HL-60 (cell line): ENCODE measurements at regions not wholly inside any gene's neighbourhood (a gene's known extent, or its start where the extent isn't known, plus 50 kb on each side); places are given as distances from the start of the nearest gene placed in this dataset.

Source experiments
- DNase-seq, 2 experiments: peaks; one replicate each; pipeline ENCODE4 v3.0.0-alpha.2; 2010 to 2020; ENCODE audit warnings: low read depth in 1 of 2, low spot score in 1 of 2
- H3K27ac ChIP-seq: fragments of 250-450 bp; sonication (Bioruptor Pico); replicated peaks from 2 replicates; pipeline ENCODE4 v1.5.1; 2020; ENCODE audit warnings: mild to moderate bottlenecking, moderate library complexity
- H3K27me3 ChIP-seq: fragments of 250-450 bp; sonication (Bioruptor Pico); 2 replicates; pipeline ENCODE4 v1.5.1; 2021; ENCODE audit warnings: mild to moderate bottlenecking, moderate library complexity; ENCODE audit not compliant: insufficient read depth, poor library complexity, severe bottlenecking
- H3K4me3 ChIP-seq: replicated peaks from 2 replicates; pipeline ENCODE4 v1.5.1; 2011; ENCODE audit warnings: mild to moderate bottlenecking, control low read depth, low read length; ENCODE audit not compliant: insufficient read depth
- GABPA ChIP-seq: IDR thresholded peaks from 2 replicates; pipeline ENCODE4 v1.6.1; 2012; ENCODE audit warnings: low read depth
- POLR2AphosphoS5 ChIP-seq: IDR thresholded peaks from 2 replicates; pipeline ENCODE4 v1.6.1; 2012; ENCODE audit warnings: low read depth
- SPI1 ChIP-seq: IDR thresholded peaks from 2 replicates; pipeline ENCODE4 v1.6.1; 2012; ENCODE audit warnings: low read depth, mild to moderate bottlenecking, borderline replicate concordance
- TF ChIP-seq, protein P1 (sequence below): IDR thresholded peaks from one replicate; pipeline ENCODE4 v1.5.1; 2011; ENCODE audit warnings: low read length, control low read depth, inconsistent platforms; ENCODE audit not compliant: insufficient read depth
- TF ChIP-seq, protein P2 (sequence below): IDR thresholded peaks from 2 replicates; pipeline ENCODE4 v1.6.1; 2012; ENCODE audit warnings: low read depth; ENCODE audit not compliant: insufficient replicate concordance

DNA sequence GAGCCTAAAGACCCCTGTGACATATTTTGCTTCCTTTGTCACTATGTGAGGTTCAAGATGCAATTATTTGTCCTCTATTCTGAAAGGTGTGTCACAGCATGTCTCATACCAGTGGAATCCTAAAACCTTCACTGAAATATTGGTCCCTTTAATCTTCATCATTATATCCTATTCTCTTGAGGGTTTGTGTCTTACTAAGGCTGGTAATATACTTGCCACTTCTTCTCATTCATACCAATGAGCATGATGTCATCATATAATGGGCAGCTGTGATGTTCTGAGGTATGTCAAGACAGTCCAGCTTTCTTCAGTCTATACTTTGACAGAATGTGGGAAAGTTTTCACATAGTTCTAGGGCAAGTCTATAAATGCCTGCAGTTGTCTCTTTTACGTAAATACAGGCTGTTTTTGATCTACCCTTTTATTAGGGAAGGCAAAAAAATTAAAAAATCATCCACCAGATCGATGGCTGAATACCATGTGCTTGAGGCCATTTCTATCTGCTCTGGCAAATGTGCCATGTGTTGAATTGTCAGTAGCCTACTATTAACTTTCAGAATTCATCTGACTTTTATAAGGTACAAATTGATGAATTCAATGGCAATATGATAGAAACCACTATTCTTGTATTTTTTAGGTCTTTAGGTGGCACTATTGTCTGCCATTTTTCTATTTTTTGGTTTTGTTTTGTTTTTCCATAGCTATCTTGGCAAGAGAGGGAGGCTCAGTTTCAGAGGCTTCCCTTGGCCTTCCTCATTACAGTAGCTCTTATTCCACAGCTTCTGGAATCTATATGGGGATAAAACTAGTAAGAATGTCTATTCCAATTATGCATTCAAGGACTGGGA, 209.0 kb downstream of the PPARGC1A start:
- DNase-seq = no peak
- no peaks in the 10 kb centered on the region for H3K27me3 ChIP-seq
- no peak for TF ChIP-seq GABPA
- TF ChIP-seq SPI1 = no peak
- TF ChIP-seq, protein P1, sequence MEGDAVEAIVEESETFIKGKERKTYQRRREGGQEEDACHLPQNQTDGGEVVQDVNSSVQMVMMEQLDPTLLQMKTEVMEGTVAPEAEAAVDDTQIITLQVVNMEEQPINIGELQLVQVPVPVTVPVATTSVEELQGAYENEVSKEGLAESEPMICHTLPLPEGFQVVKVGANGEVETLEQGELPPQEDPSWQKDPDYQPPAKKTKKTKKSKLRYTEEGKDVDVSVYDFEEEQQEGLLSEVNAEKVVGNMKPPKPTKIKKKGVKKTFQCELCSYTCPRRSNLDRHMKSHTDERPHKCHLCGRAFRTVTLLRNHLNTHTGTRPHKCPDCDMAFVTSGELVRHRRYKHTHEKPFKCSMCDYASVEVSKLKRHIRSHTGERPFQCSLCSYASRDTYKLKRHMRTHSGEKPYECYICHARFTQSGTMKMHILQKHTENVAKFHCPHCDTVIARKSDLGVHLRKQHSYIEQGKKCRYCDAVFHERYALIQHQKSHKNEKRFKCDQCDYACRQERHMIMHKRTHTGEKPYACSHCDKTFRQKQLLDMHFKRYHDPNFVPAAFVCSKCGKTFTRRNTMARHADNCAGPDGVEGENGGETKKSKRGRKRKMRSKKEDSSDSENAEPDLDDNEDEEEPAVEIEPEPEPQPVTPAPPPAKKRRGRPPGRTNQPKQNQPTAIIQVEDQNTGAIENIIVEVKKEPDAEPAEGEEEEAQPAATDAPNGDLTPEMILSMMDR = no peak
- no peak for TF ChIP-seq POLR2AphosphoS5
- TF ChIP-seq, protein P2, sequence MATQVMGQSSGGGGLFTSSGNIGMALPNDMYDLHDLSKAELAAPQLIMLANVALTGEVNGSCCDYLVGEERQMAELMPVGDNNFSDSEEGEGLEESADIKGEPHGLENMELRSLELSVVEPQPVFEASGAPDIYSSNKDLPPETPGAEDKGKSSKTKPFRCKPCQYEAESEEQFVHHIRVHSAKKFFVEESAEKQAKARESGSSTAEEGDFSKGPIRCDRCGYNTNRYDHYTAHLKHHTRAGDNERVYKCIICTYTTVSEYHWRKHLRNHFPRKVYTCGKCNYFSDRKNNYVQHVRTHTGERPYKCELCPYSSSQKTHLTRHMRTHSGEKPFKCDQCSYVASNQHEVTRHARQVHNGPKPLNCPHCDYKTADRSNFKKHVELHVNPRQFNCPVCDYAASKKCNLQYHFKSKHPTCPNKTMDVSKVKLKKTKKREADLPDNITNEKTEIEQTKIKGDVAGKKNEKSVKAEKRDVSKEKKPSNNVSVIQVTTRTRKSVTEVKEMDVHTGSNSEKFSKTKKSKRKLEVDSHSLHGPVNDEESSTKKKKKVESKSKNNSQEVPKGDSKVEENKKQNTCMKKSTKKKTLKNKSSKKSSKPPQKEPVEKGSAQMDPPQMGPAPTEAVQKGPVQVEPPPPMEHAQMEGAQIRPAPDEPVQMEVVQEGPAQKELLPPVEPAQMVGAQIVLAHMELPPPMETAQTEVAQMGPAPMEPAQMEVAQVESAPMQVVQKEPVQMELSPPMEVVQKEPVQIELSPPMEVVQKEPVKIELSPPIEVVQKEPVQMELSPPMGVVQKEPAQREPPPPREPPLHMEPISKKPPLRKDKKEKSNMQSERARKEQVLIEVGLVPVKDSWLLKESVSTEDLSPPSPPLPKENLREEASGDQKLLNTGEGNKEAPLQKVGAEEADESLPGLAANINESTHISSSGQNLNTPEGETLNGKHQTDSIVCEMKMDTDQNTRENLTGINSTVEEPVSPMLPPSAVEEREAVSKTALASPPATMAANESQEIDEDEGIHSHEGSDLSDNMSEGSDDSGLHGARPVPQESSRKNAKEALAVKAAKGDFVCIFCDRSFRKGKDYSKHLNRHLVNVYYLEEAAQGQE = no peak
- H3K4me3 ChIP-seq = no peak overlapping the region
- H3K27ac ChIP-seq = no peak overlapping the region

DNA sequence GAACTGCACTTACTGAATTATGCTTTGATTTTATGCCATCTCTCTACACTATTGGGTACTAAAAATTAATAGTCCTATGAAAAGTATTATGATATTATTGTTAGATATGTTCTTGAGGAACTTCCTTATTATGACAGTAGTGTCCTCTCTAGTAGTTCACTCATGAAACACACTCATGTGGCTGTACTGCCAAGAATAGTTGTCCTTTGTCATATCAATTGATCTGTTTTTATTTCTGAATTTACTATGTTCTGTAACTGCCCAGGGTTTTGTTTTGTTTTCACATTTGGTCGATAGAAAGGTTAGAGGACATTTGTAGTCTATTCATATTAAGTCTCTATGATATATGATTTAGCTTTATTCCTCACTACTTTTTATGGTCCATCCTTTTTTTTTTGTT, 215.2 kb downstream of the PPARGC1A start:
- TF ChIP-seq, protein P2 = no peak
- no peak for TF ChIP-seq SPI1
- no peak for TF ChIP-seq GABPA
- no peak for TF ChIP-seq POLR2AphosphoS5
- TF ChIP-seq, protein P1 = no peak
- Histone ChIP-seq H3K27me3 (no peaks in the 10 kb centered on the region), H3K4me3 (no peak overlapping the region), H3K27ac (no peak overlapping the region)
- DNase-seq = no peak

DNA sequence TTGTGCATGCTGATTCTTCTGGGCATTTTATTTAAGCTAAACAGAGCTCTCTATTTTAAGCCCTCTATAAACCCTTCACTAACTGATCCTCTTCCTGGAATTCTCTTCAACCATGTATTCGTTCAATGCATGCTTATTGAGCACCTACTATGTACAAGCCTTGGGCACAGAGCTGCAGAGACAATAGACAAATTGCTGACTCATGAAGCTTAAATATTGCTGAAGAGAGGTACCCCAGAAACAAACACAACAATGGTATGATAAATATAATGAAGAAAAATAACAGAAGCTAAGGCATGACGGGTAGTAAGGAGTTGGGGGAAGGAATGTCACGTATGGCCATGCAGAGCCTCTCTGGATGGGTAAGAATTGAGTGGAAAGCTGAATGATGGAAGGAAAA, 222.2 kb downstream of the PPARGC1A start:
- TF ChIP-seq, protein P2 = no peak
- no peak for TF ChIP-seq POLR2AphosphoS5
- TF ChIP-seq GABPA = no peak
- no peak for TF ChIP-seq SPI1
- TF ChIP-seq, protein P1 = no peak
- DNase-seq = no peak
- no peak overlapping the region for H3K4me3 ChIP-seq

More for the DNA sequence above, 222.2 kb downstream of the PPARGC1A start:
- no peak overlapping the region for H3K27ac ChIP-seq
- H3K27me3 ChIP-seq = no peaks in the 10 kb centered on the region
